T-helper 2 cell treated with Interferon-gamma antibody and Interleukin-4, amounts not matched to agents 5 μg/mL and 100 μg/mL, for 36 hours (primary cell): ENCODE measurements at regions not wholly inside any gene's neighbourhood (a gene's known extent, or its start where the extent isn't known, plus 50 kb on each side); places are given as distances from the start of the nearest gene placed in this dataset.
"Not testable (repeated sequence)": the region's sequence is repeated elsewhere in the genome, so short reads cannot be mapped to it uniquely, and the experiment has no call there.

Experiments
- DNase-seq: peaks from one replicate; pipeline ENCODE4 v3.0.0; 2021; ENCODE audit warnings: low spot score
- H3K27ac Mint-ChIP-seq: one replicate; pipeline ENCODE4 v1.8.0; 2021; ENCODE audit warnings: mild to moderate bottlenecking, mixed read lengths
- H3K27me3 Mint-ChIP-seq: one replicate; pipeline ENCODE4 v1.8.0; 2021; ENCODE audit warnings: low read depth, mixed read lengths
- H3K36me3 Mint-ChIP-seq: one replicate; pipeline ENCODE4 v1.8.0; 2021; ENCODE audit warnings: low read depth, mixed read lengths
- H3K4me1 Mint-ChIP-seq: one replicate; pipeline ENCODE4 v1.8.0; 2021; ENCODE audit warnings: low read depth, mixed read lengths
- H3K4me3 Mint-ChIP-seq: one replicate; pipeline ENCODE4 v1.8.0; 2022; ENCODE audit warnings: mild to moderate bottlenecking, moderate library complexity, mixed read lengths
- H3K9me3 Mint-ChIP-seq: one replicate; pipeline ENCODE4 v1.8.0; 2021; ENCODE audit warnings: mixed read lengths

DNA sequence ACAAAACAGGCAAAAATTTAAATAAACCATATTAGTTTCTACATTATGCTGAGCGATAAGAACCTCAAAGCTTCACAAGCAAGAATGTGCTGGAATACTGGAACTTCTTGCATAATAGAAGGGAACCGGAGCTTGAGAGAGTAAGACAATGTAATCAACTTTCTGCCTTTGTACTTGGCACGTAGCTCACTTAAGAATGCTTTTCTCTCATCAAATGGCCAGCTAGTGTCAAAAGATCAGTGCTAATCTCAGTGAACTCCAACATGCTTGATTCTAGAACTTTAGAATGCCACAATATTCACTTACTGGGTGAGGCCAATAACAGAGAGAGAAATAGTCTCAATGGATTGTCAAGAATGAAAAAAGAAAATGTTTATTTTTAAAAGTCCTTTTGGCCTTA lies 486.1 kb upstream of the LRRC7 start:
- no peaks in the 10 kb centered on the region for H3K4me1 Mint-ChIP-seq
- DNase-seq, result no peak
- H3K4me3 Mint-ChIP-seq, result no peak overlapping the region
- H3K36me3 Mint-ChIP-seq, result no peaks in the 10 kb centered on the region
- no peak overlapping the region for H3K27ac Mint-ChIP-seq
- H3K9me3 Mint-ChIP-seq, result peaks cover 5% of the 10 kb centered on the region
- H3K27me3 Mint-ChIP-seq, result no peaks in the 10 kb centered on the region

DNA sequence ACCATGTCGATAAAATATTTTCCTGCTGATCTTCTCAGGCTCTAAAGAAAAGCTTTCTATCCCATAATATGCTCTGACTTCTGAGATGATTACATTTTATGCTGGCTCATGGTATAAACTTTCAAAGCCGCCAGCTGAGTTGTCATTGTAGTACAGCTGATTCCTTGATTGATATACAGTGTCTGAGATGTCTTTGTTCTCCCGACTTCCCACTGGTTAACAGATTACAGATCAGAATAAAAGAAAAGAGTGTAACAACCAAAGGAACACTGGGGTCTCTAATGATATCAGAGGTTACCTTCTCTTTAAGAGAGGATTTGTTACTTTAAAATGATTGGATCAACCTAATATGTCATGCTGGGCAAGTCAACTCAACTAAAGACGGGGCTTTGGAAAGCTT lies 485.4 kb upstream of the LRRC7 start:
- no peaks in the 10 kb centered on the region for H3K36me3 Mint-ChIP-seq
- H3K9me3 Mint-ChIP-seq, result peaks cover 6% of the 10 kb centered on the region
- H3K4me1 Mint-ChIP-seq, result no peaks in the 10 kb centered on the region
- no peak overlapping the region for H3K4me3 Mint-ChIP-seq
- no peak overlapping the region for H3K27ac Mint-ChIP-seq
- no peaks in the 10 kb centered on the region for H3K27me3 Mint-ChIP-seq
- no peak for DNase-seq

DNA sequence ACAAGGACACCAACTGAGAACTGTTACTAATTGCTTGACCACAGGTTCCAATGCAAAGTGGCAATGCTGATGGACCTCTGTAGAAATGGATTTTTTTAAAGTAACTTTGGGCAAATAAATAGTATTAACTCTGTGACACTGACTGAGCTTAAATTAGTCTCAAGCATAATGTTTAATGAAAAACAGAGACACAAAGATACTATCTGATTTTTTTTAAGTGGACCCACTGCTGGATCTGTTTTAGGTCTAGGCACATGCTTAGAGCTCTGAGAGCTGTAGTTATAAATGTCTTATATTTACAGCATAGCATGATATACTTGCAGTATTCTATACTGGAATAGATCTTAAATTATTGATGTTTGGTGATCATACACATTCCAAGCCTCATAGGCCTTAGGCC lies 481.6 kb upstream of the LRRC7 start:
- no peaks in the 10 kb centered on the region for H3K27me3 Mint-ChIP-seq
- no peak overlapping the region for H3K4me3 Mint-ChIP-seq
- no peaks in the 10 kb centered on the region for H3K4me1 Mint-ChIP-seq
- no peak for DNase-seq
- H3K9me3 Mint-ChIP-seq, result peaks cover 13% of the 10 kb centered on the region
- no peaks in the 10 kb centered on the region for H3K36me3 Mint-ChIP-seq
- H3K27ac Mint-ChIP-seq, result no peak overlapping the region

DNA sequence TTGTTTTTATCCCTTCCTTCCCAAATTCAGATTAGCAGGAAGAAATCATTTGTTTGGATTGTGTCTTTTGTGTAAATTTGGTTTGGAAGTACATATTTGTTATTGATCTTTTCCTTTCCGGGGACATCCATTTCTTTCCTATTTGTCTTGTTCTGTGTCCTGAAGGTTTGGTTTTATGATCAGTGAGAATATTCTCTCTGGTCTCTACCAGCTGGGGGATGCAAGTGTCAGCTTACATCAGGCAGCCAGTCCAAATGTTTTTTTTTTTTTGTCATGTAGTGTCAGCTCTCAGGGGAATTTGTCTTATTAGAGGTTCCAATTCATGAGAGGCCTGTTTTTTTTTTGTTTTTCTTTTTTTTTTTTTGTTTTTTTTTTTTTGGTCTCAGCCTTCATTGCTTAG lies 479.2 kb upstream of the LRRC7 start:
- H3K4me1 Mint-ChIP-seq, result no peaks in the 10 kb centered on the region
- H3K27ac Mint-ChIP-seq, result no peak overlapping the region
- no peaks in the 10 kb centered on the region for H3K36me3 Mint-ChIP-seq
- H3K4me3 Mint-ChIP-seq, result no peak overlapping the region
- H3K9me3 Mint-ChIP-seq, result peaks cover 14% of the 10 kb centered on the region
- no peaks in the 10 kb centered on the region for H3K27me3 Mint-ChIP-seq
- DNase-seq, result no peak

DNA sequence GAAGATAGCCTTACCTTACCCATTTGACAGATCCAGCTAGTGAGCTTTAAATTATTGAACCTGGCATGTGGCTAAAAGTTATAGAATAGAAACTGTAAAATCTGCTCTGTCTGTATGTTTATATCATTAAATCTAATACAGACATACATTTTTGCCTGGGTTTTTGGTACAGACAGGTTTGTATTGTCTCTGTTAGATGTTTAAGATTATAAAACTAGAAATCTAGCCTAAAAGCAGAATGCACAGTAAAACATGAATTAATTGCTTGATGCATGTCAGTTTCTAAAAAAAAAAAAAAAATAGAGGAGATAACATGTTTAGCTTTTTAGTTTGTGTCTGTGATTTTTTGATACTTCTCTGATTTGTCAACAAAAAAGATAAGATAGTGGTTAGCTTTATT lies 477.6 kb upstream of the LRRC7 start:
- no peak for DNase-seq
- H3K27me3 Mint-ChIP-seq, result no peaks in the 10 kb centered on the region
- no peaks in the 10 kb centered on the region for H3K36me3 Mint-ChIP-seq
- H3K9me3 Mint-ChIP-seq, result peaks cover 14% of the 10 kb centered on the region
- no peak overlapping the region for H3K27ac Mint-ChIP-seq
- no peaks in the 10 kb centered on the region for H3K4me1 Mint-ChIP-seq
- no peak overlapping the region for H3K4me3 Mint-ChIP-seq

DNA sequence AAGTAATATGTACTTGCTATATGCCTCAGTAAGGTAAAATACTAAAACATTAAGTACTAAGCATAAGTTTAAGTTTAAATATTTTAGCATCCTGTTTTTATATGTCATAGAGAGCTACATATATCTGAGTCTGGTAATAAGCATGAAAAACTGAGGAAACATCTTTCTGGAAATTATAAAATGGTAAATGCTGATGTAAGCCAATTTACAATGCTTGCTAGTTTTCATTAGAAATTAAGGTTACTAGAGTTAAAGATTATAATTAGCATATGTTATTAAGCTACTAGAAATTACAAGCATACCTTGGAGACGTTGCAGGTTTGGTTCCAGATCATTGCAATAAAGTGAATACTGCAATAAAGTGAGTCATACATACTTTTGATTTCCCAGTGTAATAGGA lies 477.0 kb upstream of the LRRC7 start:
- Mint-ChIP-seq H3K36me3 (no peaks in the 10 kb centered on the region), H3K4me3 (no peak overlapping the region), H3K9me3 (peaks cover 14% of the 10 kb centered on the region), H3K4me1 (no peaks in the 10 kb centered on the region), H3K27me3 (no peaks in the 10 kb centered on the region), H3K27ac (no peak overlapping the region)
- DNase-seq, result no peak

DNA sequence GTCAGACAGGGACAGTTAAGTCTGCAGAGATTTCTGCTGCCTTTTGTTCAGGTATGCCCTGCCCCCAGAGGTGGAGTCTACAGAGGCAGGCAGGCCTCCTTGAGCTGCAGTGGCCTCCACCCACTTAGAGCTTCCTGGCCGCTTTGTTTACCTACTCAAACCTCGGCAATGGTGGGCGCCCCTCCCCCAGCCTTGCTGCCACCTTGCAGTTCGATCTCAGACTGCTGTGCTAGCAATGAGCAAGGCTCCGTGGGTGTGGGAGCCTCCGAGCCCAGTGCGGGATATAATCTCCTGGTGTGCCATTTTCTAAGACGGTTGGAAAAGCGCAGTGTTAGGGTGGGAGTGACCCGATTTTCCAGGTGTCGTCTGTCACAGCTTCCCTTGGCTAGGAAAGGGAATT lies 465.7 kb upstream of the LRRC7 start:
- H3K27ac Mint-ChIP-seq, H3K4me1 Mint-ChIP-seq, H3K36me3 Mint-ChIP-seq, H3K27me3 Mint-ChIP-seq, H3K4me3 Mint-ChIP-seq, DNase-seq: not testable (repeated sequence)
- H3K9me3 Mint-ChIP-seq, result peaks cover 28% of the 10 kb centered on the region

DNA sequence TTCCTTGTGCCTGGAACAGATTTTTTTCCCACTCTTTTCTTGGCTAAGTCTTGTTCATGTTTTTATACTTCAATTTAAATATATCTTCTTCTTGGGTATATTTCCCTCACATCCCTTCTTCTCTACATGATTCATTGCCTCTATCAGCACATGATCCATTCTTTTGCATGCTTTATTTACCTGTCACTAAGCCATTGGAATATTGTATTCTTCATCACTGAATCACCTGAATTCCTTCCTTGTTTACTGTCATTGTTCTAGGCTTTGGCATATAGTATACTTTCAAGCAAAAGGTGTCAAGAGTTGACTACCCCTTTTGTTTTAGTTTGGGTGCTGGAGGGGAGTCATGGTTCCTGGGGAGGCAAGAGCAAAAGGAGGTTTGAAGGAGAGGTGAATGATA lies 464.5 kb upstream of the LRRC7 start:
- Mint-ChIP-seq H3K4me1 (no peaks in the 10 kb centered on the region), H3K27ac (no peak overlapping the region), H3K27me3 (no peaks in the 10 kb centered on the region), H3K4me3 (no peak overlapping the region), H3K36me3 (no peaks in the 10 kb centered on the region), H3K9me3 (peaks cover 39% of the 10 kb centered on the region)
- DNase-seq, result no peak

DNA sequence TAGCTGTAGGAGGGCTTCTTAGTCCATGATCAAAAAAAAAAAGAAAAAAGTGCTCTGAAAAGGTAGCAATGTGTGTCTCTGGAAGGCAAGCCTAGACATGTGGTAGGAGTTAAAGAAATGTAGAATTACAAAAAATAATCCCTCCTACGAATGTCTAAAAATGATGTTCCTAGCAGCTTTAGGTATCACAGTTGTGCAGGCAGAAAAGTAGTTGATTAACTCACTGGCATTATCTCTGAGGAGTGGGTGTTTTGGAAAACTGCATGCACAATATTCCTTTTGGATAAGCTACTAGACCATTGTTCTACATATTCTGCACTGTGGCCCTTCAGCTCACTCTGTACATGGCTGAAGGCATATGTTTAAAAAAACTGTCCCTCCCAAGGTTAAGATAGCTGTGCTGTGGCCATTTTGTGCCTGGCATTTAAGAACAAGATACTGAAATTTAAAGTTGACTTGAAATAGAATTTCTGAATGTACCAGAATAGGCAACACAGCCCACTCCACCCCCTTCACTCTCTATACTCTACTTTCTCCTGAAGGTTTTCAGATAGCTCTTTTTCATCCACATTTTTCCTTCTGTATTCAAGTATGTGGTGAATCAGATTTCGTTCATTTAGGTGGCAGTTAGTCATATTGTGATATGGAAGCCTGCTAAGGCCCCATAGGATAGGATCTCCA lies 463.9 kb upstream of the LRRC7 start:
- Mint-ChIP-seq H3K27ac (no peak overlapping the region), H3K36me3 (no peaks in the 10 kb centered on the region), H3K4me3 (no peak overlapping the region), H3K4me1 (no peaks in the 10 kb centered on the region), H3K9me3 (peaks cover 36% of the 10 kb centered on the region), H3K27me3 (no peaks in the 10 kb centered on the region)
- no peak for DNase-seq

DNA sequence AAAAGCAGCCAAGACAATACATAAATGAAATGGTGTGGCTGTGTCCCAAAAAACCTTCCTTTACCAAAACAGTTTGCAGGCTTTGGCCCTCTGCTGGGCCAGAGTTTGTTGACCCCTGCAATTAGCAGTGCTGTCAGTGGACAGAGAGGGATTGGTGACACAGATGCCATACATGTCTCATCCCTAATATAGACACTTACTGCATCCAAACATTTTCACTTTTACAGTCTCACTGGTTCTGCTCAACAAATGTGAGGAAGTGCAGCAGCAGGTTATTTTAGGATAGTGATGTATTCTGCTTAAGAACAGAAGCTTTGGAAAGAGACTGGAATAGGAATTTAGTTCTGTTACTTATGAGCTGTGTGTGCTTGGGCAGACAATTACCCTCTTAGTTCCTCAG lies 462.8 kb upstream of the LRRC7 start:
- H3K36me3 Mint-ChIP-seq, result no peaks in the 10 kb centered on the region
- peaks cover 32% of the 10 kb centered on the region for H3K9me3 Mint-ChIP-seq
- no peaks in the 10 kb centered on the region for H3K4me1 Mint-ChIP-seq
- DNase-seq, result no peak
- no peak overlapping the region for H3K4me3 Mint-ChIP-seq
- no peak overlapping the region for H3K27ac Mint-ChIP-seq
- H3K27me3 Mint-ChIP-seq, result no peaks in the 10 kb centered on the region

DNA sequence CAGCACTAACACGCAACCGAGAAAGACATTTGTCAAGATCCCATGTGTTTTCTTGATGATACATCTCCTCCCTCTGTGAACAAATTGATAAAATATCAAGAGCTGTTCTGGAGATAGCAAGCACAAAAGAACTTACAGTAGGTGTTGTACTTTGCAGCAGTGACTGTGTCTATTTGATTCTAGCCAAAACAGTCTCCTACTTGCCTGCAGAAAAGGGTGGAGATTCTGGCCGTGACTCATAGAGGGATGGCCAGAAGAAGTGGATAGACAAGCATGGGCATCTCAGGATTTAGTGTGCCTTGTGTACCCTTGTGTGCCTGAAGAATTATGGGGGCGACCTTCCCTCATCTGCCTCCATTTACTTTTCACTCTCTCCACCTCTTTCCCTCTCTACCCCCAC lies 458.4 kb upstream of the LRRC7 start:
- no peak for DNase-seq
- Mint-ChIP-seq H3K36me3 (no peaks in the 10 kb centered on the region), H3K9me3 (peaks cover 20% of the 10 kb centered on the region), H3K4me1 (no peaks in the 10 kb centered on the region), H3K27ac (no peak overlapping the region), H3K4me3 (no peak overlapping the region), H3K27me3 (no peaks in the 10 kb centered on the region)

DNA sequence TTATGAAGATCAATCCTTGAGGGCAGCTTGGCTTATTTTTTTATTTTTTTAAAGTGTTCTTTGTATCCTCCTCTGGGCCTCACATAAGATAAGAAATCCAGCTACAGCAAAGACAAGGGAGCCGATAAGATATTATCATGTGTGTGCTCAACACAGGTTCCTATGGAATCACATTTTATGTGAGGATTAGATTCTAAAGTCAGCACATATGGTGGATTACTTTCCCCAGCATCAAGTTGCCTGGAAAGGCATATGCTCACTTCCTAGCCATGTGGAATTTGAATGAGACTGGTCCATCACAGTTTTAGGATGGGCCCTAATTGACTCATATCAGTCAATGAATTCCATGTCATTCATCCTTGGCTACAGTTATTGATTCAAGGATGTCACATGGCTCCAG lies 456.9 kb upstream of the LRRC7 start:
- Mint-ChIP-seq H3K27ac (no peak overlapping the region), H3K9me3 (peaks cover 20% of the 10 kb centered on the region), H3K4me1 (no peaks in the 10 kb centered on the region), H3K4me3 (no peak overlapping the region), H3K27me3 (no peaks in the 10 kb centered on the region), H3K36me3 (no peaks in the 10 kb centered on the region)
- no peak for DNase-seq

DNA sequence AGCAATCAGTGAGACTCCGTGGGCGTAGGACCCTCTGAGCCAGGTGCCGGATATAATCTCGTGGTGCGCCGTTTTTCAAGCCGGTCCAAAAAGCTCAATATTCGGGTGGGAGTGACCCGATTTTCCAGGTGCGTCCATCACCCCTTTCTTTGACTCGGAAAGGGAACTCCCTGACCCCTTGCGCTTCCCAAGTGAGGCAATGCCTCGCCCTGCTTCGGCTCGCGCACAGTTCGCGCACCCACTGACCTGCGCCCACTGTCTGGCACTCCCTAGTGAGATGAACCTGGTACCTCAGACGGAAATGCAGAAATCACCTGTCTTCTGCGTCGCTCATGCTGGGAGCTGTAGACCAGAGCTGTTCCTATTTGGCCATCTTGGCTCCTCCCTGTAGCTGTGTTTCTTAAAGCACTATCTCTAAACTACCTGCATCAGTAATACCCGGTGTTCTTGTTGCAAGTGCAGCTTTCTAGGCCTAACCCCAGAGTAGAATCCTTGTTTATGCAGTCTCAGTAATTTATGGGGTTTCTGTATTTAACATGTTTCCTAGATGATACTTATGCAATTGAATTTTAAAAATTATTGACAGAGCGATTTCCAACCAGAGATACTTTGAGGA lies 447.5 kb upstream of the LRRC7 start:
- not testable (repeated sequence) for H3K36me3 Mint-ChIP-seq, DNase-seq, H3K4me1 Mint-ChIP-seq, H3K4me3 Mint-ChIP-seq, H3K27ac Mint-ChIP-seq, H3K27me3 Mint-ChIP-seq
- peaks cover 22% of the 10 kb centered on the region for H3K9me3 Mint-ChIP-seq

DNA sequence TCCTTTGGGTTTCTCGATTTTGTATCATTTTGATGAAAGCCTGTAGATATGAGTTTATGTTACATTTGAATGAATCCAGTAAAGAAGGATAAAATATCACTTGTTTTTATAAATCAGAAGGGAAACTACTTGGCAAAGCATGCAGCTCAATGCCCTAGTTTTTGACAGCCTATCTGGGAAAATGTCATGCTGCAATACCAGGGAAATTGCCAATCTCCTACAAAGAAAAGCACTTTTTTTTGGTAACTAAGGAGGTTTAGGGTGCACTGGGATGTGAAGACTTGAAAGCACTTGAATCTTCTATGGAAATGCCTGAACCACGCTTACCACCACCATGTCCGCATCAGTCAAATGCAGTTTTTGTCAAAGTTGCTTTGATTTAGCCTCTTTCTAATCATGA lies 446.9 kb upstream of the LRRC7 start:
- Mint-ChIP-seq H3K36me3 (no peaks in the 10 kb centered on the region), H3K4me3 (no peak overlapping the region), H3K4me1 (no peaks in the 10 kb centered on the region), H3K27me3 (no peaks in the 10 kb centered on the region), H3K27ac (no peak overlapping the region), H3K9me3 (peaks cover 25% of the 10 kb centered on the region)
- no peak for DNase-seq

DNA sequence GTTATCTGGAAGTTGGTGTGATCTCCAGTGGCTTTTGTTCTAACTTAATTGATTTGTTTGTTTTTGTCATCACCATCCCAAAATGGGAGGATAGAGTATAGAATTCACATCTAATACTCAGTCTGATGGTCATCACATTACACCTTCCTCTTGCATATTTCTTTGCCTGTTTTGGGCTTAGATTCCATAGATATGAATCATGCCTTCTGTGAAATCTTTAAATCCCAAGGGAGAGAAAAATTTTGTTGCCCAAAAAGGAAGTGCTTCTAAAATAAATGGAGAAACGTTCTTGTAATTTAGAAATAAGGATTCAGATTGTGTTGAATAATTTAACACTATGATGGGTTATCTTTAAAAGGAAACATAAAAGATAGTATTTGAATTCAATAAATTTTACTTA lies 446.0 kb upstream of the LRRC7 start:
- H3K4me1 Mint-ChIP-seq, result no peaks in the 10 kb centered on the region
- no peaks in the 10 kb centered on the region for H3K27me3 Mint-ChIP-seq
- peaks cover 25% of the 10 kb centered on the region for H3K9me3 Mint-ChIP-seq
- H3K36me3 Mint-ChIP-seq, result no peaks in the 10 kb centered on the region
- no peak for DNase-seq
- H3K27ac Mint-ChIP-seq, result no peak overlapping the region
- H3K4me3 Mint-ChIP-seq, result no peak overlapping the region
